ENCODE measurements at regions not wholly inside any gene's neighbourhood (a gene's known extent, or its start where the extent isn't known, plus 50 kb on each side); places are given as distances from the start of the nearest gene placed in this dataset.
"Not testable (repeated sequence)": the region's sequence is repeated elsewhere in the genome, so short reads cannot be mapped to it uniquely, and the experiment has no call there.

DNA sequence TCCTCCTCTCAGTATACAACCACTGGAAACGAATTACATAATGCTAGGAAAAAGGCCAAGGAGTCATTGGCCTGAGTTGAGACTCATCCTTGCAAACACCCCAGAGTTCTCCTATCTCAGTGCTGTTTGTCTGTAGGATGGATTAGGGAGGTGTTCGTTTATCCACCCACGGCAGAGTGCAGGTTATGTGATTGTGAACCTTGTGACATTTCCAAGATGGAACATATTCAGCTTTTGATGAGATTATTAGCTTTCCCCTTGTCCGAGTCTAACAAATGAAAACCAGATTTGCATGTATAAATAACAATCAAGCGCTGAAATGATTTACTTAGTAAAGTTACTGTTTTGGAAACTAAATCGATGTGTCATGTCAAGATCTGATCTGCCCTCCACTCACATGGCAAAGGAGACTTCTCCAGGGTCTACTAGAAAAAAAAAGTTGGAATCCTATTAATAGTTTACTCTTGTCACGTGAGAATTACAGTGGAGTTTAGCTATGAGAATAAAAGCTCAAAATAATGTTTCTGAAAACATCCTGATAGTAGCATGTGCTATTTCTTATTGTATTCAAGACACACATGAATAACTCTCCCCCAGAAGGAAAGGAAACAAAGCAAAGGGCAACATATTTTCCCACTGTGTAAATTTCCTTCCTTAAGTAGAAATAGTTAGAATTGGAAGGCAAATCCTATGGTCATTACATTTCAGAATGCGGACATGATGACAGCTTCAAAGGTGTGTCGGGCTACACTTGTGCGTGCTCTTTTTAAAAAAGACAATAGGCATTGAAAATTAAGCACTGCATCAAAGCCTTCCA, 600.4 kb downstream of the EBF1 start:
- ATAC-seq (peak; percentile 57), DNase-seq (ENCODE audit: missing footprints) (no peak)
- intact Hi-C loops (cut with DNase I) = no loop called here

DNA sequence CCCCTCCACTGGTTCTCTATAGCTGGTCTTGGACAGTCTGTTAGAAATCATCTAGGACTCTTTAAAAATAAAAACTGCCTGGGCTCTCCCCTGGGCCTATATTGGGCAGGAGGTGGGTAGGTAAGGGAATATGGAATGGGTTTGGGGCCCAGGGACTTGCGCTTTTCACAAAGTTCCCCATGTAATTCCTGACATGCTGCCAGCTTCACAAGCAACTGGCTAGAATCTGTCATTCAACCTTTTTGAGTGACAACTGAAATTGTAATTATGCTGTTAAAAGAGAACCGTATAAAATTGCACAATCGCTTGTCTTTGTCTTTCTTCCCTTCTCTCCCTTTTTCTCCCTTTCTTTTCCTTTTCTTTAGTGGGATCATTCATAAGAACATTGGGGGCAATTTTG, 603.1 kb downstream of the EBF1 start:
- DNase-seq (ENCODE audit: missing footprints) (no peak), ATAC-seq (no peak)
- intact Hi-C loops (cut with DNase I) = no loop called here

DNA sequence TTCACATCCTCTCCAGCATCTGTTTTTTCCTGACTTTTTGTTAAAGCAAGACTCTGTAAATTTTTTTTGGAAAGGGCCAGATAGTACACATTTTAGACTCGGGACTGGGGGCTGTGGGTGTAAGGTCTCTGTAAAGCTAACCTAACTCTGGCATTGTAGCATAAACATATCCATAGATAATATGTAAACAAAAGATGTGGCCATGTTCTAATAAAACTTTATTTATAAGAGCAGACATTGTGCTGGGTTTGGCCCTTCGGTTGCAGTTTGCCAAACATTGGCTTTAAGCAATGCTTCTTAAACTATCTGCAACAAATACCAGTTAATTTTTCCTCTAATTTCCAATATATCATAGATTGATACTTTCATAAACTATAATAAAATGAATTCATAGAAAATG, 605.2 kb downstream of the EBF1 start:
- DNase-seq (ENCODE audit: missing footprints) (no peak), ATAC-seq (no peak)
- intact Hi-C loops (cut with DNase I) = no loop called here

DNA sequence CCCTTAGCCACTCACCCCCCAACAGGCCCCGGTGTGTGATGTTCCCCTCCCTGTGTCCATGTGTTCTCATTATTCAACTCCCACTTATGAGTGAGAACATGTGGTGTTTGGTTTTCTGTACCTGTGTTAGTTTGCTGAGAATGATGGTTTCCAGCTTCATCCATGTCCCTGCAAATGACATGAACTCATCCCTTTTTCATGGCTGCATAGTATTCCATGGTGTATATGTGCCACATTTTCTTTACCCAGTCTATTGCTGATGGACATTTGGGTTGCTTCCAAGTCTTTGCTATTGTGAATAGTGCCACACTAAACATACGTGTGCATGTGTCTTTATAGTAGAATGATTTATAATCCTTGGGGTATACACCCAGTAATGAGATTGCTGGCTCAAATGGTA, 605.7 kb downstream of the EBF1 start:
- DNase-seq (ENCODE audit: missing footprints); ATAC-seq; intact Hi-C loops (cut with DNase I): not testable (repeated sequence)

DNA sequence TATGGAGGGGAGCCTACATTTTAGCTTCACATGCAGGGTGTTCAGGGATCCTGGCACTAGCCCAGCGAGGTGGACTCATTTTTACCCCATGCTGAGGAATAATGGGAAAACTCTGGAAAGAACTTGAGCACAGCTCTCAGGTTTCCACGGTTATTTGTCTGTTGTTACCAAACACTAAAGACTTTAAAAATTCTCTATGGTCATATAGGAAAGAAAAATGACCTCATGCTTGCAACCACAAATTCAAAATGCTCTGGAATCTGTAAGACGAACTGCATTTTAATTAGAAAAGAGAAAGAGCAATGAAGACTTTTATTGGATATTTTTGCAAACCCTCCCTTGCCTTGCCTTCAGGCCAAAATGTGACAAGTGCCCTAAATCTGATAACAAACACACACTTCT, 606.9 kb downstream of the EBF1 start:
- no peak for DNase-seq (ENCODE audit: missing footprints)
- no peak for ATAC-seq
- intact Hi-C loops (cut with DNase I) = no loop called here

DNA sequence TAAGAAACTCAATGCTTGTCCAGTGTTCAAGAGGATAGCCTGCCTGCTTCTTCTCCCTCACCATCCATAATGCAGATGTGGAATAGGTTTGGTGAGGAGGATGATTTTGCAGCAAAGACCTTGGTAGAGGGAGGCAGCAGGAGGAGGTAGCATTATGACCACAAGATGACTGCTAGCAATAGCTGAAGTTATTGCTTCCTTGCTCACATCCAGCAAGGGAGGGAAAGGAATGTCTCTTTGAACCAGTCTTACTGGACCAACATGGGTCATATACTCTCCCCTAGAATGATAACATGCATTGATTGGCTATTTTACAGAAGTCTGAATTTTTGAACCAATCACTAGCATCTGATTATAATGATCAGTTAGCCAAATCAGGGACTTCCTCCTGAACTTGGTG, 607.6 kb downstream of the EBF1 start:
- no peak for DNase-seq (ENCODE audit: missing footprints)
- intact Hi-C loops (cut with DNase I) = no loop called here
- ATAC-seq = no peak

DNA sequence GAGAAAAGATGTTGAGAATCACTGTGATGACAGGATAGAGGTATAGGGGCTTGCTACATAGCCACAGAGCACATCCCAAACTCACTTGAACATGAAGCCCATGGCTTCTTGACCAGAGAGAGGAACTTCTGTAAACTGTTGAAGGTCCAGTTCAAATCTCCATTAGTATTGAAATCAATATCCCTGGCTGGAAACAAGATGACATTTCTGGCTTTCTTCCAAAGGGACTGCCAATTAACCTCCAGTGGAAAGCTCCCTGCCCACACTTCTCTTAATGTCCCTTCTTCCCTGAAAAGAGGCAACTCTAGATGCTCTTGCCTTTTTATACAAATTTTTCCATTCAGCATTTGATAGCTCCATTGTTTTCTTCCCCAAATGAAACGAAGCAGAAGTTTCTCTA, 612.1 kb downstream of the EBF1 start:
- no peak for ATAC-seq

DNA sequence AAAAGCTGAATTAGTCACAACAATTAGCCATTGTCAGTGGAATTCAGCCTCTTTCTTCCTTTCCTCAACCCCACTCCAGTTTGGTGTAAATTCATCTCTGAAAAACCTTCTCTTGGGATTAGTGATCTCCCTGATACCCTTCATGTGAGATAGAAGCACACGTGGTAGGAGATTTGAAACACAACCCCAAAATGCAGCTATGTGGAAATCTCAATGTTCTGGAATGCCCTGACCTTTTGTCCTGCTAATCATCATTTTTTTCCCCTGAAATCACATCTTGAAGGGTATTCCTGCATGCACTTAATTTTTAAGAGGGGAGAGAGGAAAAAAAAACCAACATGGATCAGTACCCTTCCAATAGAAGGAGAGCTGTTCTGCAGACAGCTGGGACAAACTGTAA, 612.6 kb downstream of the EBF1 start:
- ATAC-seq (no peak), DNase-seq (ENCODE audit: missing footprints) (no peak)
- intact Hi-C loops (cut with DNase I) = loop anchor here (10.0 kb wide), 1 partner anchor 312 kb away; no protein-coding TSS in a partner anchor

More for the DNA sequence above, 612.1 kb downstream of the EBF1 start:
- intact Hi-C loops (cut with DNase I) = loop anchor here (10.0 kb wide), 1 partner anchor 313 kb away; no protein-coding TSS in a partner anchor
- DNase-seq (ENCODE audit: missing footprints) = no peak

DNA sequence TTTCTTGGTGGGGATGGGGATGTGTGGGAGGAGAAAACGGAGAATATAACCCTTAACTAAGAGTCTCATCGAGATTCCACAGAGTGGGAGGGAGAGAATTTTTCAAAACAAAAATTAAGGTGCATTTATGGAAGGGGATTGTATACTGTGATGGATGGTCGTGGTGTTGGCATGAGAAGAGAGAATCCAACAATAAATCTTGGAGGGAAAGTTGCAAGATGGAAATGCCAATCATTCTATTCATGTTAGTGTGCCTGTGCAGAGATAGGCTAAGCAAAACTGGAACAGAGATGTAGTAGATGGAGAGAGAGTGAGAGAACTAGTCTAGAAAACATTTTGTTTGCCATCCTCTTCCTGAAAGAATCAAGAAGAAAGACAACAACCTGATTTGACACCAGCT, 613.1 kb downstream of the EBF1 start:
- ATAC-seq (no peak), DNase-seq (ENCODE audit: missing footprints) (no peak)
- intact Hi-C loops (cut with DNase I) = loop anchor here (10.0 kb wide), 1 partner anchor 312 kb away; no protein-coding TSS in a partner anchor

DNA sequence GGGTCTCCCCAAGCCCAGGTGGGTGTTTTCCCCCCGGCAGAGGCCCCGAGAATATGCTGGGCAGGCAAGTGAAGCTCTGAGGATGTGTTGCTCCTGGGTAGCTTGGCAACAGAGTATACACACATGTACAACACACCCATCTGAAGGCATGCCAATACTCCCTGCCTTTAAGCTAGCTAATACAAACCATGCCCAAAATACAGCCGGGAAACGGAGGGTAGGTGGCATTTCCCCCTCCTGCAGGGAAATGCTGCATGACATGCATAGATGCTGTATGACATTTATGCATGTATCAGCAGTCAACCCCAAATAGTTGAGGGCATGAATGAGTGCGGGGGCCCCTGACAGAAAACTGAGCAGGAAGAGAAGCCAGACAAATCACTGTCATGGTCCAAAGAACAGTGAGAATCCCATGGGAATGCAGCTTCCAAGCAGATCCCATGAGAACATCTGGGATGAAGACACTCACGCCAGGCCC, 614.1 kb downstream of the EBF1 start:
- DNase-seq (ENCODE audit: missing footprints) (no peak), ATAC-seq (peak; percentile 78)
- intact Hi-C loops (cut with DNase I) = loop anchor here (10.0 kb wide), 1 partner anchor 311 kb away; no protein-coding TSS in a partner anchor

DNA sequence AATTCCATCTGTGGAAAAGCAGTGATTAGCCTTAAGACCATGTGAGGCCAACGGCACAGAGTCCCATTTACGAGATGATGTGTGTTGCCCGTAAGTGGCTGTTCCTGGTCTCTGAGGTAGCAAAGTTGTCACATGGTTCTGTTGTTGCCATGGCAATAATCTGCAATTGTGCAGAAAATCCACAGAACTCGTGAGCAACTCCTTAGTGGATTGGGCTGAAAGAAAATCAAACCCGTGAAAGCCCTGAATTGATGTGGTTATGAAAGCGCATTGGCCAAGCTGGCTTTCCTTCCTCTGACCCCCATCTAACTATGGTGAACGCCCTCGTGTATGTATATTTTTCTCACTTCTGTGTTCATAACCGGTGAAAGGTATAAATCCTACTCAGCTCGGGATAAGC, 614.7 kb downstream of the EBF1 start:
- ATAC-seq (peak; percentile 87), DNase-seq (ENCODE audit: missing footprints) (no peak)
- intact Hi-C loops (cut with DNase I) = loop anchor here (10.0 kb wide), 1 partner anchor 310 kb away; no protein-coding TSS in a partner anchor

DNA sequence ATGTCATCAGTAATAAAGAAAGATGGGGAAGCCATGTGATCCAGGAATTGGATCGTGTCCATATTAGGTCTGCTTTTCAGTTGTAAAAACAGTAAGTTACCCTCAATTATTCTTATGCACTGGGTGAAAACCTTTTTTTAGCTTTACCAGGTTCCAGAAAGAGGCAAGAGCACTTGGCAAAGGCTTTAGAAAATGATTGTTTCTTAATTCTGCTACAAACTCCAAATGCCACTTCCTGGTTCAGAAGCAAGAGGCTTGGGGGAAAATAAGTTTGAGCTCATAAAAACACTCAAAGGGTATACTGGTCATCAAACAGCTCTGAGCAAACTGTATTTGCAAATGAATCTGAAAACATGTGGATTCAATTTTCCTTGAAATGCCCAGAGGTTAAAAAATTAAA, 615.6 kb downstream of the EBF1 start:
- no peak for DNase-seq (ENCODE audit: missing footprints)
- intact Hi-C loops (cut with DNase I) = loop anchor here (10.0 kb wide), 1 partner anchor 309 kb away; no protein-coding TSS in a partner anchor
- no peak for ATAC-seq

DNA sequence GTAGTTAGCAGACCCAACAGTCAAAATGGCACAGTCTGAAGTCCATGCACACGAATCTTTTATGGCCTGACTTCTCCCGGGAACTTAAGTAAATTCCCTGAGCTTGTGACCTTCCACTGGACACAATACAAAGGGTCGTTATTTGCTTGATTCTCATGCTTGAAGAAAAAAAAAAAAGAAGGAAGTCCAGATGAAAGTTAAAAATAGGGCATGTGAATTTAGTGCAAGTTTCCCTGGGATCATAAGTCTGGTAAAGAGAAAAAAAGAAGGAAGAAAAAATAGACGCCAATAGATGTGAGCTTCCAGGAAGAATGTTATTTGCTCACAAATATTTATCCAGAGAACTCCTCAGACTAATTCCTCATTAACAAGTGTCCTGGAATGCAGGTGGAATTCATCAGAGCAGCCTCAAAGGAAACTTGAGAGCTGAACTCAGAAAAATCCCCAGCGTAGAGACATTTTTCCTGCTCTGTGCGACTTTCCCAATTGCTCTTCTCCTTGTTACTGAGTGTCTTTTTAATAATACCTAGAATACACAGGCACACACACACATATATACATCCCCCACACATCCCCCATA, 616.3 kb downstream of the EBF1 start:
- DNase-seq (ENCODE audit: missing footprints) (no peak), ATAC-seq (no peak)
- intact Hi-C loops (cut with DNase I) = loop anchor here (10.0 kb wide), 1 partner anchor 309 kb away; no protein-coding TSS in a partner anchor

DNA sequence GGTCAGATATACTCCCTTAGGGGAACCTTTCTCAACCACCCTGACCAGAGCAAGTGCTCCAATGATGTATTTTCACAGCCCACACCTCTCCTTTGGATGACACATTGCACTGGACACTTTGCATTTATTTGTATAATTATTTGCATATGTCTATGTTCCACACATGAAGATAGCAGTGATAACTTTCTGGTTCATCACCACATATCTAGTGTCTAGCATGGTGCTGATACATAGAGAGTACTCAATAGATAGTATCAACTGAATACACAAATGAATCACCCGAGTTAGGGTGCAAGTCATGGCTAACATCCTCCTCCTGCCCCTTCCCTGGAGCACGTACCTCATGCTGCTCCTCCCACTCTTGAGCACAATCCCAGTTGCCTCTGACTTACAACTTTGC, 617.6 kb downstream of the EBF1 start:
- ATAC-seq (no peak), DNase-seq (ENCODE audit: missing footprints) (no peak)
- intact Hi-C loops (cut with DNase I) = loop anchor here (10.0 kb wide), 1 partner anchor 307 kb away; no protein-coding TSS in a partner anchor

DNA sequence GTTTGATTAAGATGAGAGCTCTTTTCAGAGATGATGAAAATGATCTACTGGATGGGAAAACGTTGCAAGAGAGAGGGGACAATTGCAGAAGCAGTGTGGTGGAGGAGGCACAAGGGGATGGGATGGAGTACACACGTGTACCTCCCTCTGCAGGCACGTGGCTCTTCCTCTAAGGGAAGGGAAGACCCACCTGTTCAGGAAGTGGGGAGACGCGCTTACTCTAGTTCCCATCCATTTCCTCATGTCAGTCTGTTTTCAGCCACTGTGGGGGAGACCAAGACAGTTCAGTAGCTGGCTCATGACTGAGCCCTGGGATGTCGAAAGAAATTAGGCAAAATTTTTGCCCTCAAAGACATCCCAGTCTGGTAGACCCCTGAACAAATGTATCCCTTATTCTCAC, 619.2 kb upstream of the CLINT1 start:
- intact Hi-C loops (cut with DNase I) = no loop called here
- DNase-seq (ENCODE audit: missing footprints) (no peak), ATAC-seq (no peak)

DNA sequence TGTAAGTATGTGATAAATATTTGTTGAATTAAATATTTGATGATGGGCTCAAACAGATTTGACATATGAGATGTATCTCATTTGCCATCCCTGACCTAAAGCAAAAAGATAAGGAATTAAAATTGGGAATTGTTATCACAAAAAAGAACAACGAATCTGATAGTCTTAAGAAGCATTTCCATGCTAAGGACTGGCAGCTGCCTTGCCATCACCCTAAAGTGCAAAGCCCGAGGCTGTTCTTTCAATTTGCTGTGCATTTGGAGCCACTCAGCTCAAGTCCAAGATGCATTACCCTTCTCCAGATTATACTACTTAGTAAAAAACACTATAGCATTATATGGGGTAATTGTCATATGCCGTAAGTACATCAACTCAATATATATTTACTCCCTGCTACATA, 618.3 kb upstream of the CLINT1 start:
- DNase-seq (ENCODE audit: missing footprints) = no peak
- no peak for ATAC-seq
- intact Hi-C loops (cut with DNase I) = no loop called here

DNA sequence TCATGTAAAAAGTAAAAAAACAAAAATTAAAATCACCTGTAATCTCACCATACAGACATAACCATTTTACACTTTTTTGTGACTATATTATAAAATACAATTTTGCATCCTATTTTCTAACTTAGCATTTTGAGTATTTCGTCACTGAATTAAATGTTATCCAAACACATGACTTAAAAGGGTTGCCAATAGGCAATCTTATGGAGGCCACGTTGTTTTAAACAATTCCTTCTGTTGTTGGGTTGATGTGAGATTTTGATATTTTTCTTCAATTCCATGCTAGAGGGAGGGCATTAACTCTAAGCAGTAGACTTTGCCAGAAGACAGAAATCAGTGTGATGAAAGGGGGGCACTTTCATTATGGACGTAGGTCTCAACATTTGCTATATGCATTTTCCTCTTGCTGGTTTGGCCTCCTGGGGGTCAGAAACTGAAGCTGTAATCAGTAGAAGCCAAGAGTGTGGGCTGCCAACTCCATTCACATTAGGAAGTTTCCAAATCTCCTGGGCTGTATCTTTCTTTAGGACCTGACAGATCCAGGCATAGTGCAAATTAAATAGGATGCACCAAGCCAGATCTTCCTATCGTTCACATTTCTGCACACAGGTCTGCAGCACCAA, 614.2 kb upstream of the CLINT1 start:
- ATAC-seq (no peak), DNase-seq (ENCODE audit: missing footprints) (no peak)
- intact Hi-C loops (cut with DNase I) = no loop called here

DNA sequence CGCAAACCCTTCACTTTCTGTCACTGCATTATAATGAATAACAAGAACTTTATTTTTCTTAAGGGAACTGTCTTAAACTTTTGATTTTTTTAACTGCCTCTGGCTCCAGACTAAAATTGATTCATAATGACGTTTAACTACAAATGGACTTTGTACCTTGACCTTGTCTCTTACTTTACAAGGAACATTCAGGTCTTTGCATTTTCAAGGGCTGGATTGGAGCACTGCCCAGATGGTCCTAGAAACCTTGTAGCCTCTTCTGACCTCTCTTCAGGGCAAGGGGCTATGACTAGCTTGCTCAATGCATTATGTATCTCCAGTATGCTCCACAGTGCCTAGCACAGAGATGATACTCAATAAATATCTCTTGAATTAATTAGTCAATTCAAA, 612.6 kb upstream of the CLINT1 start:
- no peak for DNase-seq (ENCODE audit: missing footprints)
- intact Hi-C loops (cut with DNase I) = no loop called here
- ATAC-seq = no peak

DNA sequence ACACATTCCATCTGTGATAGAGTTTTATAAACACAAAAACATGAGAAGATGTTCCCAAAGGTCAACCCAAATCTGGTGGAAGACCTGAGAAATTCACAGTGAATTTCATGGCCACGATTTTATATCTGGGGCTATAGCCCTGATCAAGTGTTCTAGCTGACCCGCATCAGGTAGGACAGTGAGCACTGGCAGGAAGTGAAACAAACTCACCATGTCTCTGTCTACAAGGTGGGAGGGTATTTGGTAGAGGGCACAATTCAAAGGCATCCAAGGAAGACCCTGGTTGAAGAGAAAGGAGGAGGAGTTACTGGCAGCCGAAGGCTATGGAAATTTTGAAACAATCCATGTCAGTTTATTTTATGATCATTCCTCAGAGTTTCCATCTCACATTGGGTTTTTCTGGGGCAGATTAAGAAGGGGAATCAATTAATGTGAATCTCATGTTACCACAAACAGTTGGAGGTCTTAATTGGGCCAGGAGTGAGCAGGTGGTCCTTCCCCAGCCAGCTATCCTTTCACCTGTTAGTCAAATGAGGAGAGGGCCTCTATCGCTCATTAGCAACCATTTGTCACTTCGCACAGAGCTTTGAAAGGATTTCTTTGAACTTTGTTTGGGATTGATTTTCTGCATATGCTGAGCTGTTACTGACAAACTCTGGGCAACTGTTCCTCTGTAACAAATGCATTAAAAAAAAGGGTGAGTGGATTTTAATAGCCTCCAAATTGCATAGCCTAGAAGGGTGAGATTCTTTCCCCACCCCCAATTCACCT, 612.0 kb upstream of the CLINT1 start:
- intact Hi-C loops (cut with DNase I) = no loop called here
- ATAC-seq (no peak), DNase-seq (ENCODE audit: missing footprints) (no peak)

Measured in Right ventricle myocardium inferior (tissue), 1 donor.